Mammary epithelial cell (primary cell): ENCODE measurements at regions not wholly inside any gene's neighbourhood (a gene's known extent, or its start where the extent isn't known, plus 50 kb on each side); places are given as distances from the start of the nearest gene placed in this dataset.

Source experiments
- EZH2 ChIP-seq: IDR thresholded peaks from 2 replicates; pipeline ENCODE4 v1.6.1; 2012; ENCODE audit warnings: low read length, inconsistent platforms, borderline replicate concordance
- TF ChIP-seq, protein P1 (sequence below), 2 donors: IDR thresholded peaks in 1 of 2; conservative IDR thresholded peaks in 1 of 2; 2 replicates each; pipeline ENCODE4 v1.5.1; 2011 to 2012; ENCODE audit warnings: inconsistent platforms in 2 of 2, low read length in 2 of 2, mild to moderate bottlenecking in 2 of 2, control low read depth in 1 of 2, low read depth in 1 of 2; ENCODE audit not compliant: insufficient read depth in 1 of 2; ENCODE audit errors: extremely low read depth in 1 of 2

DNA sequence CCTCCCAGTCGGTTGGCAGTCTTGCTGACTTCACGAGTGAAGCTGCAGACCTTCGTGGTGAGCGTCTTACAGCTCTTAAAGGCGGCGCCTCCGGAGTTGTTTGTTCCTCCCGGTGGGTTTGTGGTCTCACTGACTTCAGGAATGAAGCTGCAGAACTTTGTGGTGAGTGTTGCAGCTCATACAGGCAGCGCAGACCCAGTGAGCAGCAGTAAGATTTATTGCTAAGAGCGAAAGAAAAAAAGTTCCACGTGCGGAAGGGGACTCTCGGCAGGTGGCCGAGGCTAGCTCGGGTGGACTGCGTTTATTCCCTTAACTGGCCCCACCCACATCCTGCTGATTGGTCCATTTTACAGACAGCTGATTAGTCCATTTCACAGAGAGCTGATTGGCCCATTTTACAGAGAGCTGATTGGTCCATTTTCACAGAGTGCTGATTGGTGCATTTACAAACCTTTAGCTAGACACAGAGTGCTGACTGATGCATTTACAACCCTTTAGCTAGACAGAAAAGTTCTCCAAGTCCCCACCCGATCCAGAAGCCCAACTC is 240.3 kb downstream of the LRATD1 start:
- TF ChIP-seq EZH2, result no peak
- TF ChIP-seq, protein P1, sequence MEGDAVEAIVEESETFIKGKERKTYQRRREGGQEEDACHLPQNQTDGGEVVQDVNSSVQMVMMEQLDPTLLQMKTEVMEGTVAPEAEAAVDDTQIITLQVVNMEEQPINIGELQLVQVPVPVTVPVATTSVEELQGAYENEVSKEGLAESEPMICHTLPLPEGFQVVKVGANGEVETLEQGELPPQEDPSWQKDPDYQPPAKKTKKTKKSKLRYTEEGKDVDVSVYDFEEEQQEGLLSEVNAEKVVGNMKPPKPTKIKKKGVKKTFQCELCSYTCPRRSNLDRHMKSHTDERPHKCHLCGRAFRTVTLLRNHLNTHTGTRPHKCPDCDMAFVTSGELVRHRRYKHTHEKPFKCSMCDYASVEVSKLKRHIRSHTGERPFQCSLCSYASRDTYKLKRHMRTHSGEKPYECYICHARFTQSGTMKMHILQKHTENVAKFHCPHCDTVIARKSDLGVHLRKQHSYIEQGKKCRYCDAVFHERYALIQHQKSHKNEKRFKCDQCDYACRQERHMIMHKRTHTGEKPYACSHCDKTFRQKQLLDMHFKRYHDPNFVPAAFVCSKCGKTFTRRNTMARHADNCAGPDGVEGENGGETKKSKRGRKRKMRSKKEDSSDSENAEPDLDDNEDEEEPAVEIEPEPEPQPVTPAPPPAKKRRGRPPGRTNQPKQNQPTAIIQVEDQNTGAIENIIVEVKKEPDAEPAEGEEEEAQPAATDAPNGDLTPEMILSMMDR (conservative IDR thresholded peaks at IDR 0.05 in 1 of 2, IDR thresholded peaks at IDR 0.05 in 1 of 2; ENCODE audit: extremely low read depth in 1 of 2, insufficient read depth in 1 of 2, low read depth in 1 of 2, low read length in 2 of 2), result no peak
